SK-N-DZ (cell line): ENCODE measurements at regions not wholly inside any gene's neighbourhood (a gene's known extent, or its start where the extent isn't known, plus 50 kb on each side); places are given as distances from the start of the nearest gene placed in this dataset.

Source experiments
- DNase-seq: peaks from one replicate; pipeline ENCODE4 v3.0.0-alpha.2; 2015; ENCODE audit warnings: low spot score

DNA sequence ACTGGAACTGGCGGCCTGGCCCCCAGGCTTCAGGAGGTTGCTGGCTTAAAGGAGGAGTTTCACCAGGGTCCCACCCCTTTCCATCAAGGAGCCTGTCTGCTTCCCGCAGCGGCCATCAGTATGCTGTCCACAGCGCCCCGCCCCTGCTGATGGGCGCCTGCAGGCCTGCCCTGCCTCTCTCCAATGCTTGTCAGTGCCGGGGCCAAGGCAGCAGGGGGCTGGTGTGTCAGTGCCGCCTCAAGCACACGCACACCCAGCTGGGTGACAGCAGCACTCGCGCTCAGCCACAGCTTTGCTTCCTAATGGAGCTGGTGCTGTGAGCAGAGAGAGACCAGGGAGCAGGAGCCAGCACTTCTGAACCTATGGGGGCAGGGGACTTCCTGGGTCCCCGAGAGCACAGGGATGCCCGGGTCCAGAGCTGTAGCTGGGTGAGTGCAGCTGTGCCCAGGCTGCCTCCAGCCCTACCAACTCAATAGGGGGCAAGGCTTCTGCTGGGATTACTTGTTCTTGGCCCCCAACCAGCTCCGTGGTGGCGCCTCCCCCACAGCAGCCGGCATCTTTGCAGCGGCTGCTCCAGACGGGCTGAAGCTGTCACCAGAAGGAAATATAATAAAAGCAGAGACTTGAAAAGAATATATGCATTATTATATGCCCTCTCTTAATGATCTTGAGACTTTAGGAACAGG, 377.2 kb upstream of the LRATD1 start:
- peak; percentile 89 for DNase-seq

- DNase-seq, result no peak
Observed at GRCh38 chr2:14256890-14257289, 375.6 kb upstream of the LRATD1 start.

DNA sequence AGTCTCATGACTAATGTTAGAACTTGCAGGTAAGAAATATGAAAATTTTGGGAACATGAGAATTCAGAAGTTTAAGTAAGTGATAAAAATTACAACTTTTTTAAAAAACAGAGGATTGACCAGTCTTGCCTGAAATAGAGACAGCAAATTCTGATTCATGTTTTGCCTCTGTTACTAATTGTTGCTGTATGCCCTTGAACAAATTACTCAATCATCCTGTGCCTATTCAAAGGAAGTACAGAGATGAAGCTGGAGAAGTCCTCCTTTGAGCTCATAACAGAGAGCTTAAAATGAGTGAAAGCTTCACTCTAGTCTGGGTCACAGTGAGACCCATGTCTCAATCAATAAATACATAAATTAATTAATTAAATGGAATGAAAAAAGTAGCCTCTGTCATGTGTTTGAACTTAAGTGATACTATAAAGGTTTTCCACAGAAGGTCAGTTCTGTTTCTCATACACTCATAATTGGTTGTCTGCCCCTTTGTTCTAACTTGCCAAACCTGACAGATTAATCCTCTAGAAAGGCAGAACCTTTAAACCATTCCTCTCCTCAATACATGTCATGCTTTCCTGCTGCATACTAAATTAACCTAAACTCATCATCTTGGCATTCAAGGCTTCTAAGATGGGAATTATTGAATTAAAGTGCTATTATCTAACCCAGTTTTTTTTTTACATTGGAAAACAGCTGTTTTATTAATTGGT, 374.6 kb upstream of the LRATD1 start:
- no peak for DNase-seq

DNA sequence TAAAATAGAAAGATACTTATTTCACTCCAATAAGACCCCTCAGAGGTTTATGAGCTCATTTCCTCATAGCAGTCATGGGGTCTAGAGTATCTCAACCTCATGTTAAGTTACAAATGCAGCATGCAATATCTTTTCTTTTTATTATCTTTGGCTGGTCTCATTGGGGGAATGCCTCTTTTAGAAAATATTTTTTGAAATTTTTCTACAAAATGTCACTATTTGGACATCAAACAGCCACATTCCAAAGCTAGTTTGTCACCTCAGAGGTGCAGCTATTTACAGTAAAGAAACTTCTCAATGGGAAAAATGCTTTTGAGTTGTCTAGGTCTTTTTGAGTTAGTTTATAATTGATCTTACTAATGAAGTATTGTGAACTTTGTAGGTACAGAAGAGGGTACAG, 370.7 kb upstream of the LRATD1 start:
- no peak for DNase-seq

GRCh38 chr2:14263053-14263452, 369.5 kb upstream of the LRATD1 start:
- DNase-seq, result no peak

DNA sequence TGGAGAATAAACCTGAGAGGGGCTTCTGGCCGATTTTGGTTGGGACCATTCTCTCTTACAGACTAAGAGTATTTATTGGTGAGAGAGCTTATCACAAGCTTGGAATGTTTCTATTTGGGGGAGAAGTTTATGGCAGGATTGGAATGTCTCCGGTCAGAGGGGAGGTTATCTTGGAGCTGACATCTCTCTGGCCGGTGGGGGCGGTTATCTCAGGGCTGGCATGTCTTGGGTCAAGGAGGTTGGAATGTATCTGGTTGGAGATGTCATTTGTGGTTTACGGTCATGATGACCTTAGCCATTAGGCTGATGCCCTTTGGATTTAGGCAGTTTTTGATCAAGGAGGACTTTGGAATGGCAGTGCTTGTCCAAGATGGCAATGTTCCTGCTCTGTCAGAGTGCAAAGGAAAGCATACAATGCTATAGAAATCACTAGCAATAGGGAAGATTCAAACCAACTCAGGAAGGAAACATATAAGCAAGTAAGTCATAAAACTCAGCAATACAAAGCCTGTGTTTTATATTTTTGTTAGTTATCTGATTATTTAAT, 362.4 kb upstream of the LRATD1 start:
- no peak for DNase-seq

DNA sequence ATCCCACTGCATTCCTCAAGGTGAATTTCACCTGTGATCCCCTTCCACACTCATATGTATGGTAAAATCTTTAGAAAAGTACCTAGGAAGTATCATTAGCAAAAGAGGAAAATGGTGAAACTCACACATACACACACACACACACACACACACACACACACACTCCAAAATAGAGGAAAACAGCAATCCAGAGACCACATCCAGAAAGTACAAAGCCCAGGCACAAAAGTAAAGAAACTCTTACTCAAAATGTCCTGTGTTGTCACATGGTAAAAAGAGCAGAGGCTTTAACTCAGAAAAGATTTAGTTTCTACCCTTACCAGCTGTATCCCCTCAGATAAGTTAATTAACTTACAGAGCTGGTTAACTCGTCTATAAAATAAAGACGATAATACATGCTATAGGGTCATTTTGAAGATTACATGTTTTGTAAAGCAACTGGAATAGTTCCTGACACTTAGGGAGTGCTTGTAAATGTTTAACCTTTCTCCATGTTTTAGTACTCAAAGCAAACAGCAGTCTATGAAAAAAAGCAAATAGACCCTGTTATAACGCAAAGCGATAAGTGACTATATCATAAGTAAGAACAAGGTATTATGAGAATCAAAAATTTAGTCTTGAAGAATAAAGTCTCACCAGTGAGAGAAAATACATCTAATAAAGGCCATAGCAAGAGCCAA, 360.0 kb upstream of the LRATD1 start:
- DNase-seq, result no peak

DNA sequence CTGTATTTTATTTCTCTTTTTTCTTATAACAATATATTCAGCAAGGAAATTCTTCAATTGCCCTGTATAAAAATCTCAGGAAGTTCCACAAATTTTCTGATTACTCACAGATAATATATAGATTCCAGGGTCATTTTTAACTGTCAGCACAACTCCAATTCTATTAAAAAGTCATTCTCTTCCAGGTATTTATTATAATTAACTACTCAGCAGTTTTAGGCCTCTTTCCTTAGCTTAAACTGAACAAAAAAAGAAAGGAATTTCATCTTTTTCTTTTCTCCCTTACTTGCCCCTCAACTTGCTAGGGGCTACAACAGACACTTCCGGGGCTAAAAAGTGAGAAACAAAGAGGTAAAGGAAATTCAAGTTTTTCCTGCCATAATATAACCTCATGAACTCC, 358.9 kb upstream of the LRATD1 start:
- DNase-seq, result no peak

DNA sequence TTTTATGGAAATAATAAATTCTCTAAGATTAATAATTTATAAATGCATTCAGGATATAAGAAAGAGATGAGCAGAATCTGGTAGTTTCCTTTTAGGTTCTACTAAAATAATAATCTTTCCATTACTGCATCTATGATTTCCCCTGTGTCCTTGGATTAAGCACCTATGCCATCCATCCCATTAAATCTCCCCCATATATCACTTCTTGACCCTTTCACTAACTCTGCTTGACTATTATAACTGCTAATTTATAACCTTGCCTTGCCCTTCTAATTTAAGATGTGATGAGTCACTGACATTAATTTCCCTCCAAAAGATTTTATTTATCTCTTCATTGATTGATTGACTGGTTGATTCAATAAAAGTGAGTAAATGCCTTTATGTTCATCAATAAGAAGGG, 348.3 kb upstream of the LRATD1 start:
- DNase-seq, result no peak

DNA sequence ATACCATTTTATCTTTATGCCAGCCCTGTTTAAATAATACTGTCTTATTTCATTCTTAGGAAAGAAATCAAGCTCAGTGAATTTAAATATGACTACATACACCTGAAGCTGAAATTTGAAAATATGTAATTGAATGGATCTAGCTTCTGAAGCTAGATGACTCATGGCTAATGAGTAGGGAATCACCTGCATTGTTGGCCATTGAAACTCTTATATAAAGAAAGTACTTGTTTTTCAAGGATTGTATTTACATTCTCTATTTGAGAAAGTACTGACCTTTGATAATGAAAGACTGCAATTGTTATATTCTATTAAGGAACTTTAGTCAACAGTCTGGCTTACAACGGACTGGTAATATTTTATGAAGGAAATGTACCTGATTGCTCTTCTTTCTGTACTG, 346.7 kb upstream of the LRATD1 start:
- no peak for DNase-seq

DNA sequence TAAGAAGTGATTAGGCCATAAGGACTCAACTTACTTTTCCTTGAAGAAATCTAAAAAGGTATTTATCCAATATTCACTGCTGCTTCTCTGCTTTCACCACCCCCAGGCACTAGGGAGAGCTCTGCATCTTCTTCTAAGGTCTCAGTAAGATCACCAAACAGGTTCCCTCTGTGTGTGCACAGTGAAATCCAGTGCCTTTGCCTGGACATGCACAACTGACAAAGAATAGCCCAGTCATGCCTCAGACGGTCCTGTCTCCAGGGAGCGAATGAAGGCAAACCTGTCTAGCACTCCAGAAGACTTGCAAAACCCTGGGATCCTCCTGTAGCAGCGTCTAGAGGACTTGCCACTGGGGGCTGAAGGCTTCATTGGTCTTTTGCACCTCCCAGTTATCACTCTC, 344.5 kb upstream of the LRATD1 start:
- peak; percentile 12 for DNase-seq

DNA sequence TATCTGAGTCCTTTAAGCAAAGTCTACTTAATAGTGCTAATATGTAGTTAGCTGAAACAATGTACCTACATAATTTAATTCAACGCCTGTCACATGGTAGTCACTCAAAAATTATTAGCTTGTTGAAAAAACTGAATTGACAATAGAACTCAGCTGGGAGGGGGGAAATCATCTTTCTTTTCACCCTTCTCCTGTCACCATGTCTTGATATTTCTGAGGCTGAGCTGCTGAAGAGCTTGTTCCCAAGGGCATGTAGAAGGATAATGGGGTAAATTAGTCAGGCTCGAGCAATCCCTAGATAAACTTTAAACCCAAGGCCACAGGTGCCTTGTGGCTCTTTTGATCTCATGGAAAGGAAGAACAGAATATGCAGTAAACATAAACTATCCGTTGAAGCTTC, 339.6 kb upstream of the LRATD1 start:
- peak; percentile 29 for DNase-seq

- DNase-seq, result no peak
Observed at GRCh38 chr2:14297340-14297739, 335.2 kb upstream of the LRATD1 start.

- DNase-seq, result no peak
Observed at GRCh38 chr2:14297906-14298305, 334.6 kb upstream of the LRATD1 start.

- DNase-seq, result no peak
Observed at GRCh38 chr2:14301331-14301730, 331.2 kb upstream of the LRATD1 start.

DNA sequence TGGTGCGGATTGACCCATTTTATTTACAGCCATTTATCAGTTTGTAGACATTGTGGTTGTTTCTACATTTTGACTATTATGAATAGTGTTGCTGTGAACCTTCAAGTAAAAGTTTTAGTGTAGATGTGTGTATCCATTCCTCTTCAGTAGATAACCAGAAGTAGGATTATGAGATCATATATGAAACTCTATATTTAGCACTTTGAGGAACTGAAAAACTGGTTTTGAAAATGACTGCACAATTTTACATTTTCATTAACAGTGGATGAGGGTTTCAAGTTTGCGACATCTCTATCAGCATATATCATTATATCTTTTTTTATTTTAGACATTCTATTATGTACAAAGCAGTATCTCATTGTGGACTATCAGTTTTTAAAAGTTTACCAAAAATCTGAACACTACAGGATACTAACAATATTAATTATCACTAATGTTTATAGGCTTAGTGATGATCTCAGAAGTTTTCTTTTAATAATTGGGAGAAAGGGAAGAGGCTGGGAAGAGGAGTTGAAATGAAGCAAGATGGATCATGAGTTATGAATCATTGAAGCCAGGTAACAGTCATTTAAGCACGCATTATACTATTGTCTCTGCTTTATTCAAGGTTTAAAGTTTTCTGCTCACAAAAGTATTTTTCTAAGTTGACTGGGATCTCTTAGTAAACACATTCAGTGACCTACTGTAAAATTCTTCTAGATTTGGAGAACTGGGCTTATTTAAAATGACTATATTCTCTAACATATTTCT, 329.0 kb upstream of the LRATD1 start:
- DNase-seq, result no peak

- DNase-seq, result no peak
Observed at GRCh38 chr2:14304326-14304725, 328.2 kb upstream of the LRATD1 start.

DNA sequence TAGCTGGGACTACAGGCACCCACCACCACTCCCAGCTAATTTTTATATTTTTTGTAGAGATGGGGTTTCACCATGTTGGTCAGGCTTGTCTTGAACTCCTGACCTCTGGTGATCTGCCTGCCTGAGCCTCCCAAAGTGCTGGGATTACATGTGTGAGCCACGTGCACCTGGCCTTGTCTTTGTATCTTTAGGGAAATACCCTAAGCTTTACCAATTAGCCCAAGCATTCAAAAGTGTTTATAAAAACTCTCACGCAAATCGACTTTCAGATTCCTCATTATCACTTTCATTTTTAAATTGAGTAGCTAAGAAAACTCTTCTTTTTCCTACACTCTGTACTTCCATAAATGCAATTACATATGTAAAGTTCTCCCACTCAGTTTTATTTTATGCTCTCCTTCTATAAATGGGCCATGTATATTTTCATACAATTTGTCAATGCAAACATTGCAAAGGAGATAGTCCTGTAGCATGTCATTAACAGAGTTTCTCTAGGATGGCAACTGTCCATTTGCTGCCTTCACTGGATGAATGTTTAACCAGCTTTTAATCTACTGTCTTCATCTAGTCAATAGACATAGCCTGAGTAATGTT, 326.2 kb upstream of the LRATD1 start:
- DNase-seq, result no peak

GRCh38 chr2:14313341-14313740, 319.2 kb upstream of the LRATD1 start:
- DNase-seq, result peak; percentile 60

GRCh38 chr2:14316594-14316993, 315.9 kb upstream of the LRATD1 start:
- DNase-seq, result no peak

GRCh38 chr2:14321357-14321756, 311.2 kb upstream of the LRATD1 start:
- no peak for DNase-seq

DNA sequence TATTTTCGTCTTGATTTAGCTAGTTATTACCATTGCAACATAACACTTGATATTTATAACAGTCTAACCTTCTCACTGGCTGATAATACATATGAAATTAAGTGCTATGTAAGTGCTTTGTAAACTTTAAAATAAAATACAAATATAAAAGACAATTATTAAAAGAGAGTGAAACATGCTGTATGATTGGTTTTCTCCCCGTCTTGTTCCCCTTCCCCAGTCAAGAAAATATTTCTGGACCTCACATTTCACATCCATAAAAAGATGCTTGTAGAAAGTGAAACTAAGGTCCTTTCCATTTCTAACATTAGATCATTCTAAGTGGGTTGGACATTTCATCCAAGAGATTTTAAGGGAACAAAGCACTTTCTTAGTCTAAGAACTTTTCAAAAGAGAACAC, 310.2 kb upstream of the LRATD1 start:
- no peak for DNase-seq
